Gastrocnemius medialis (tissue), 4 donors: ENCODE measurements at regions not wholly inside any gene's neighbourhood (a gene's known extent, or its start where the extent isn't known, plus 50 kb on each side); places are given as distances from the start of the nearest gene placed in this dataset.

Source experiments
- POLR2A ChIP-seq, 2 donors: fragments of 450-650 bp; IDR thresholded peaks; one replicate each; pipeline ENCODE4 v1.6.1; 2017; ENCODE audit warnings: antibody characterized with exemption in 2 of 2, mild to moderate bottlenecking in 2 of 2, moderate library complexity in 2 of 2
- TF ChIP-seq, protein P1 (sequence below), 5 experiments: fragments of 450-650 bp in 3 of 5; fragments of 200-600 bp in 2 of 5; sonication (generic) in 2 of 5; IDR thresholded peaks in 4 of 5; conservative IDR thresholded peaks in 1 of 5; 1 replicate in 4 of 5; 2 replicates in 1 of 5; pipeline ENCODE4 v1.5.1; 2016 to 2019; ENCODE audit warnings: antibody characterized with exemption in 5 of 5, mild to moderate bottlenecking in 3 of 5, moderate library complexity in 3 of 5

DNA sequence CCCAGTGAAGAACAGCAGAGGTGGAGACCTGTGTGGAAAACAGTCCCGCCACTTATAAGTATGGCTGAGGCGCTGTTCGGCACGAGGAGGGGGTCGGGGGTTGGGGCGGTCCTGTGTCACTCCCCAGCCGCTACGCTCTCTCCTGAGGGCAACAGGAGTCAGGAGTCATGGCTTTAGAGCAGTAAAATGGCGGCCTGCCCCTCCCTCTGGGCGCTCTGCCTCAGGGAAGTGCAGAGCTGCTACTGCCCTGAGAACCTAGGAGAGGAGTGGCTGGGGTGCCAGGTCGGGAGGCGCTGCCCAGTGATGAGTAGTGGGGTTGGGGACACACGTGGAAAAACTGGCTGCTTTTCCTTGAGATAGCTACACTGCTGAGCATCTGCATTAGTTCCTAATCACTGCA, 551.2 kb upstream of the AMOT start:
- TF ChIP-seq, protein P1, sequence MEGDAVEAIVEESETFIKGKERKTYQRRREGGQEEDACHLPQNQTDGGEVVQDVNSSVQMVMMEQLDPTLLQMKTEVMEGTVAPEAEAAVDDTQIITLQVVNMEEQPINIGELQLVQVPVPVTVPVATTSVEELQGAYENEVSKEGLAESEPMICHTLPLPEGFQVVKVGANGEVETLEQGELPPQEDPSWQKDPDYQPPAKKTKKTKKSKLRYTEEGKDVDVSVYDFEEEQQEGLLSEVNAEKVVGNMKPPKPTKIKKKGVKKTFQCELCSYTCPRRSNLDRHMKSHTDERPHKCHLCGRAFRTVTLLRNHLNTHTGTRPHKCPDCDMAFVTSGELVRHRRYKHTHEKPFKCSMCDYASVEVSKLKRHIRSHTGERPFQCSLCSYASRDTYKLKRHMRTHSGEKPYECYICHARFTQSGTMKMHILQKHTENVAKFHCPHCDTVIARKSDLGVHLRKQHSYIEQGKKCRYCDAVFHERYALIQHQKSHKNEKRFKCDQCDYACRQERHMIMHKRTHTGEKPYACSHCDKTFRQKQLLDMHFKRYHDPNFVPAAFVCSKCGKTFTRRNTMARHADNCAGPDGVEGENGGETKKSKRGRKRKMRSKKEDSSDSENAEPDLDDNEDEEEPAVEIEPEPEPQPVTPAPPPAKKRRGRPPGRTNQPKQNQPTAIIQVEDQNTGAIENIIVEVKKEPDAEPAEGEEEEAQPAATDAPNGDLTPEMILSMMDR (IDR thresholded peaks at IDR 0.05 in 4 of 5, conservative IDR thresholded peaks at IDR 0.05 in 1 of 5) = no peak
- TF ChIP-seq POLR2A (IDR thresholded peaks at IDR 0.05) = no peak
